Nephron (organoid): ENCODE measurements at regions not wholly inside any gene's neighbourhood (a gene's known extent, or its start where the extent isn't known, plus 50 kb on each side); places are given as distances from the start of the nearest gene placed in this dataset.
"Not testable (repeated sequence)": the region's sequence is repeated elsewhere in the genome, so short reads cannot be mapped to it uniquely, and the experiment has no call there.

Experiments
- H3K27ac Mint-ChIP-seq, 3 experiments: 2 replicates each; pipeline ENCODE4 v1.8.0; 2020; ENCODE audit warnings: mixed read lengths in 3 of 3, mild to moderate bottlenecking in 2 of 3, moderate library complexity in 1 of 3
- H3K27me3 Mint-ChIP-seq: 2 replicates; pipeline ENCODE4 v1.8.0; 2021; ENCODE audit warnings: low read depth, mild to moderate bottlenecking, moderate library complexity, mixed read lengths
- H3K36me3 Mint-ChIP-seq: 2 replicates; pipeline ENCODE4 v1.8.0; 2020; ENCODE audit warnings: low read depth, mixed read lengths
- H3K4me1 Mint-ChIP-seq: 2 replicates; pipeline ENCODE4 v1.8.0; 2020; ENCODE audit warnings: mixed read lengths
- H3K4me3 Mint-ChIP-seq, 3 experiments: 2 replicates each; pipeline ENCODE4 v1.8.0; 2020; ENCODE audit warnings: mild to moderate bottlenecking in 3 of 3, mixed read lengths in 3 of 3, moderate library complexity in 2 of 3
- H3K9me3 Mint-ChIP-seq: 2 replicates; pipeline ENCODE4 v1.8.0; 2020; ENCODE audit warnings: mixed read lengths
- TF ChIP-seq, protein P1 (sequence below), 3 experiments: fragments of 200-600 bp; sonication (generic); IDR thresholded peaks; one replicate each; pipeline ENCODE4 v1.5.0; 2021; ENCODE audit warnings: antibody characterized with exemption in 3 of 3; ENCODE audit not compliant: unreplicated experiment in 3 of 3

DNA sequence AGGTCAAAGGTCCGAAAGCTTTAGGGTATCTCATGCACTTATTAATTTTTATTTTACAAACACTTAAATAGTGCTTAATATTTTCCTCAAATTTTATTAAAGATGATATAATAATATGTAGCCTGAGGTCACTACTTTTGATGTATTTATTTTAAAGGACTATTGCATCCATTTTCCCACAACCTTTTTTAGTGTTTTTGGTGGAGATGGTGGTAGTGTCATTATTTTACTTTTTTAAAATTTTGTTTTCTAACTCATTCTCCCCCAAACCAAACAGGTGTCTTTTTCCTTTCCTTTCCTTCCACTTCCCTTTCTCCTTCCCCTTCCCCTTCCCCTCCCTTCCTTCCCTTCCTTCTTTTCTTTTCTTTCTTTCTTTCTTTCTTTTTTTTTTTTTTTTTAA is 328.6 kb downstream of the CYLC2 start:
- H3K9me3 Mint-ChIP-seq, result no peaks in the 10 kb centered on the region

DNA sequence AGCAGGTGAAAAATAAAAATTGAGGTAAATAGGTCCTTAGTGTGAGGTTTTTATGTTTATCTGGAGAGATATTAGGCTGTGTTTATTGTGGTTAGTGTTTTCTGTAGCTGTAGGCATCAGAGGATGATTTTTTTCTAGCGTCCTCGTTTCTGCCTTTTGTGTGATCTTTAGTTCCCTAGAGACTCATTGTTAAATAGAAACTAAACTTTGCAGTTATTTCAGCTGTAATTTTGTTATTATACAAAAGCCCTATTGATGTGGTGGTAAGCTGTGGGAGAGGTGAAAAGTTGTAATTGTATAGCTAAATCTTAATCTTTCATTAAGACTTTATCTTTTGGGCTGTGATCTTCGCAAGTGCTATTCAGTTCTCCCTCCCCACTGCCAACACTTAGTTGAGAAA is 340.3 kb downstream of the CYLC2 start:
- Mint-ChIP-seq H3K27me3 (no peaks in the 10 kb centered on the region), H3K9me3 (no peaks in the 10 kb centered on the region), H3K27ac (no peak overlapping the region), H3K4me3 (no peak overlapping the region), H3K4me1 (no peaks in the 10 kb centered on the region), H3K36me3 (no peaks in the 10 kb centered on the region)
- TF ChIP-seq, protein P1, sequence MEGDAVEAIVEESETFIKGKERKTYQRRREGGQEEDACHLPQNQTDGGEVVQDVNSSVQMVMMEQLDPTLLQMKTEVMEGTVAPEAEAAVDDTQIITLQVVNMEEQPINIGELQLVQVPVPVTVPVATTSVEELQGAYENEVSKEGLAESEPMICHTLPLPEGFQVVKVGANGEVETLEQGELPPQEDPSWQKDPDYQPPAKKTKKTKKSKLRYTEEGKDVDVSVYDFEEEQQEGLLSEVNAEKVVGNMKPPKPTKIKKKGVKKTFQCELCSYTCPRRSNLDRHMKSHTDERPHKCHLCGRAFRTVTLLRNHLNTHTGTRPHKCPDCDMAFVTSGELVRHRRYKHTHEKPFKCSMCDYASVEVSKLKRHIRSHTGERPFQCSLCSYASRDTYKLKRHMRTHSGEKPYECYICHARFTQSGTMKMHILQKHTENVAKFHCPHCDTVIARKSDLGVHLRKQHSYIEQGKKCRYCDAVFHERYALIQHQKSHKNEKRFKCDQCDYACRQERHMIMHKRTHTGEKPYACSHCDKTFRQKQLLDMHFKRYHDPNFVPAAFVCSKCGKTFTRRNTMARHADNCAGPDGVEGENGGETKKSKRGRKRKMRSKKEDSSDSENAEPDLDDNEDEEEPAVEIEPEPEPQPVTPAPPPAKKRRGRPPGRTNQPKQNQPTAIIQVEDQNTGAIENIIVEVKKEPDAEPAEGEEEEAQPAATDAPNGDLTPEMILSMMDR (IDR thresholded peaks at IDR 0.05; ENCODE audit: unreplicated experiment in 3 of 3), result no peak

More for the DNA sequence above, 328.6 kb downstream of the CYLC2 start:
- TF ChIP-seq, protein P1 (IDR thresholded peaks at IDR 0.05; ENCODE audit: unreplicated experiment in 3 of 3), result no peak
- H3K4me3 Mint-ChIP-seq, result no peak overlapping the region
- H3K4me1 Mint-ChIP-seq, result no peaks in the 10 kb centered on the region
- H3K27ac Mint-ChIP-seq, result no peak overlapping the region
- H3K27me3 Mint-ChIP-seq, result no peaks in the 10 kb centered on the region
- no peaks in the 10 kb centered on the region for H3K36me3 Mint-ChIP-seq

DNA sequence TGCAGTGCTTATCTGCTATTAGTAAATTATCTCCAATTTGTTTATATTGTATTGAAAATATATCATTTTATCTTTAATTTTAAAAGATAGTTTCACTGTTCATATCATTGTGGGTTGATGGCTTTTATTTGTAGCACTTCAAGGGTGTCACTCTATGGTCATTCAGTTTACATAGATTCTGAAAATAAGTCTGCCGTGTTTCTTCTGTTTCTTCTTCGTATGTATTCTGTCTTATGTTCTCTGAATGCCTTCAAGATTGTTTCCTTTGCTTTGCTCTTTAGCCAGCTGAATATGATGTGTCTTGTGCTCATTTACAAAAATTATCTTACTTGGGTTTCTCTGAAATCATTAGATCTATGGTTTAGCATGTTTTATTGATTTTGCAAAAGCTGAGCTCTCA is 359.9 kb downstream of the CYLC2 start:
- TF ChIP-seq, protein P1 (IDR thresholded peaks at IDR 0.05; ENCODE audit: unreplicated experiment in 3 of 3), result no peak
- Mint-ChIP-seq H3K4me1 (no peaks in the 10 kb centered on the region), H3K36me3 (no peaks in the 10 kb centered on the region), H3K4me3 (no peak overlapping the region), H3K27me3 (no peaks in the 10 kb centered on the region), H3K27ac (no peak overlapping the region), H3K9me3 (peaks cover 13% of the 10 kb centered on the region)

DNA sequence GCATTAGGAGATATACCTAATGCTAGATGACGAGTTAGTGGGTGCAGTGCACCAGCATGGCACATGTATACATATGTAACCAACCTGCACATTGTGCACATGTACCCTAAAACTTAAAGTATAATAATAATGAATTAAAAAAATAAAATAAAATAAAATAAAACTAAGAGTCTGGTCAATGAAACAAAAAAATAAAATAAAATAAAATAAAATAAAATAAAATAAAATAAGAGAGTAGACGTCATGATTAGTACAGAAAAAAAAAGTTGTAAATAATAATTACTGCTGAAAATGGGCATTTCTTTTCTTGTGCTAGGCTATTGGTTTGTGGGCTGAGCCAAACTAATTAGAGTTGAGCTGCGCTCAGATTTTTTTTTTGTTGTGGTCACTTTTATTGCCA is 362.8 kb downstream of the CYLC2 start:
- H3K27me3 Mint-ChIP-seq, H3K36me3 Mint-ChIP-seq, H3K4me1 Mint-ChIP-seq, H3K27ac Mint-ChIP-seq, H3K4me3 Mint-ChIP-seq: not testable (repeated sequence)
- peaks cover 13% of the 10 kb centered on the region for H3K9me3 Mint-ChIP-seq

DNA sequence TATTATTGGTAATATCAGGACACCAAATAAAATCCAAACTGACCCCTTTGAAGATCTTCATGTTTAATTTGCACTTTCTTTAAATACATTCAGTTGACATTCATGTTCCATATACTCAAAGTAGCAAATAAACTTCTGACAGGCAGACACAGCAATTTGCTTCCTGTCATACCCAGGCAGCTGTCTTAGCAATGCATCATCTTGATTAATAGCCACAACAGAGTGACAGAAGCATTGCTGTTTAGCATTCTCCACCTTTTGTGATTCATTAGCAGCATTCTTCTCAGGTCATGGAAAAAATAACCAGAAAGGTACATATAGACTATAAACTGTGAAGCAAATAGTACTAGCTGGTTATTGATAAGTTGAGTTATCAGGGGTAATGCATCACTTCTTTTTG is 366.8 kb downstream of the CYLC2 start:
- Mint-ChIP-seq H3K4me3 (no peak overlapping the region), H3K4me1 (no peaks in the 10 kb centered on the region), H3K27ac (no peak overlapping the region), H3K36me3 (no peaks in the 10 kb centered on the region), H3K9me3 (peaks cover 4% of the 10 kb centered on the region), H3K27me3 (no peaks in the 10 kb centered on the region)
- TF ChIP-seq, protein P1 (IDR thresholded peaks at IDR 0.05; ENCODE audit: unreplicated experiment in 3 of 3), result no peak

DNA sequence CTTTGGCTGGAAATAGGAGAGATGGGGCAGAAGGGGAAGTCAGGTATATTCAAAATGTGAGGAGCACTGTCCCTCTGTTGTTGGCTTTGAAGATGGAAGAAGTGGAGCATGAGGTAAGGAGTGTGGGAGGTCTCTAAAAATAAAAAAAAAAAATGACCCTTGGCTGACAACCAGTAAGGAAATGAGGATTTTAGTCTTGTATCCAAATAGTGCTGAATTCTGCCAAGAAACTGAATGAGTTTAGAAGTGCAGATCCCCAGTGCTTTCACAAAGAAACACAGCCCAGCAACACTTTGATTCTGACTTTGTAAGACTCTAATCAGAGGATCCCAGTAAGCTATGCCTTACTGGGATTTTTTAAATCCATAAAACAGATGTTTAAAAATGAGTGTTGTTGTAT is 367.9 kb downstream of the CYLC2 start:
- TF ChIP-seq, protein P1 (IDR thresholded peaks at IDR 0.05; ENCODE audit: unreplicated experiment in 3 of 3), result no peak
- Mint-ChIP-seq H3K27me3 (no peaks in the 10 kb centered on the region), H3K4me3 (no peak overlapping the region), H3K36me3 (no peaks in the 10 kb centered on the region), H3K9me3 (peaks cover 4% of the 10 kb centered on the region), H3K4me1 (no peaks in the 10 kb centered on the region), H3K27ac (no peak overlapping the region)
